ENCODE measurements at regions not wholly inside any gene's neighbourhood (a gene's known extent, or its start where the extent isn't known, plus 50 kb on each side); places are given as distances from the start of the nearest gene placed in this dataset.

DNA sequence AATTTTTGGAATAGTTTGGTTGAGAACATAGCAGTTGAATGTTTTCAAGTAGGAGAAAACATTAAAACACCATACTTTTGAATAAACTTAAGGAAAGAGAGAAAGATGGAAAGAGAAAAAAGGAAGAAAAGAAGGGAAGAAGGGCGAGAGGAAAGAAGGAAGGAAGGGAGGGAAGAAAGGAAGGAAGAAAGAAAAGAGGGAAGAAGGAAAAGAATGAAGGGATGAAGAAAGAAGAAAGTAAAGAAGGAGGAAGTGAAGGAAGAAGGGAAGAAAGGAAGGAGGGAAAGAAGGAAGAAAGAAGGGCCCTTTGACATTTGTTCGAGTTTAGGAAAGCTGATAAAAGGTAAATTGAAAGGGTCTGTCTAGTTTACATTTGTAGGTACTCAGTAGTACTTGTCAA is 482.7 kb downstream of the SIPA1L2 start:
- no peak overlapping the region for H3K23ac ChIP-seq (ENCODE audit: low read length in 2 of 2)
- no peak overlapping the region for H2AFZ ChIP-seq (ENCODE audit: low read depth, low read length)
- H3K79me1 ChIP-seq (replicated peaks; ENCODE audit: low read length, poor library complexity, severe bottlenecking), result no peaks in the 10 kb centered on the region
- no peak for DNase-seq
- H3K36me3 ChIP-seq (ENCODE audit: control insufficient read depth in 1 of 2, insufficient read depth in 2 of 2, low read depth in 1 of 2, low read length in 2 of 2), result no peaks in the 10 kb centered on the region
- H3K27ac ChIP-seq (ENCODE audit: low read length, poor library complexity, severe bottlenecking), result no peak overlapping the region
- no peak overlapping the region for H2AK5ac ChIP-seq (ENCODE audit: low read length, severe bottlenecking)
- H3K4ac ChIP-seq (ENCODE audit: low read depth in 1 of 2, low read length in 2 of 2), result no peak overlapping the region
- H4K91ac ChIP-seq (ENCODE audit: low read length), result no peak overlapping the region
- no peaks in the 10 kb centered on the region for H3K27me3 ChIP-seq (ENCODE audit: control insufficient read depth in 1 of 2, insufficient read depth in 1 of 2, low read length in 2 of 2)
- no peak overlapping the region for H2BK120ac ChIP-seq (ENCODE audit: low read depth, low read length)
- H2BK5ac ChIP-seq (ENCODE audit: low read depth, low read length, poor library complexity, severe bottlenecking), result no peak overlapping the region
- H3K4me3 ChIP-seq (ENCODE audit: insufficient read depth in 1 of 2, low read depth in 1 of 2, low read length in 2 of 2), result no peak overlapping the region
- no peak overlapping the region for H3K9ac ChIP-seq (ENCODE audit: low read length)
- H3K9me3 ChIP-seq (ENCODE audit: control insufficient read depth, low read length), result no peaks in the 10 kb centered on the region
- H3K18ac ChIP-seq (ENCODE audit: low read depth in 1 of 2, low read length in 2 of 2), result no peak overlapping the region
- no peak overlapping the region for H3K14ac ChIP-seq (ENCODE audit: low read length in 2 of 2)
- H2BK15ac ChIP-seq (ENCODE audit: low read depth, poor library complexity, severe bottlenecking), result no peak overlapping the region
- no peak overlapping the region for H4K8ac ChIP-seq (ENCODE audit: low read length)
- H3K4me1 ChIP-seq (ENCODE audit: control insufficient read depth, insufficient read depth, low read depth, low read length), result no peaks in the 10 kb centered on the region
- H2BK12ac ChIP-seq (ENCODE audit: low read length in 2 of 2), result no peak overlapping the region
- H3K4me2 ChIP-seq (ENCODE audit: low read length, poor library complexity, severe bottlenecking), result no peak overlapping the region
- WGBS, result 89% methylated on average over 2 of the region's 2 CpGs

DNA sequence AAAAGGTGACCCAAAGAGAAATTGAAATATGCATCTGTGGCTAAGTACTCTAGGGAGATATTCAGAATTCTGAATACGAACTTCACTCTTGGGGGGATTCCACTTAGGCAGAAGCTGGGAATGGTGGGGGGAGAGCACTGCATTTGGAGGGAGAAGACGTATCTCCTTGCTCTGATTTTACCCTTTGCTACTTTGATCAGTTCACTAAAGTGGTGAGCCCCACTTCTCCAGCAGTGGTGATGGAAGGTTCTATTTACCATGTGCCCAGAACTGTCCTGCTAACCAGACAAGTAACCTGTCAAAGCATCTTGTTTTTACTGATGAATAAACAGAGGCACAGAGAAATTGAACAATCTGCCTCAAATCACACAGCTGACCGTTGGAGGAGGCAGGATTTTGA is 483.4 kb downstream of the SIPA1L2 start:
- Histone ChIP-seq H3K27ac (ENCODE audit: low read length, poor library complexity, severe bottlenecking) (no peak overlapping the region), H4K8ac (ENCODE audit: low read length) (no peak overlapping the region), H3K36me3 (ENCODE audit: control insufficient read depth in 1 of 2, insufficient read depth in 2 of 2, low read depth in 1 of 2, low read length in 2 of 2) (no peaks in the 10 kb centered on the region), H3K9me3 (ENCODE audit: control insufficient read depth, low read length) (no peaks in the 10 kb centered on the region), H3K4me2 (ENCODE audit: low read length, poor library complexity, severe bottlenecking) (no peak overlapping the region), H3K27me3 (ENCODE audit: control insufficient read depth in 1 of 2, insufficient read depth in 1 of 2, low read length in 2 of 2) (no peaks in the 10 kb centered on the region), H4K91ac (ENCODE audit: low read length) (no peak overlapping the region), H2AK5ac (ENCODE audit: low read length, severe bottlenecking) (no peak overlapping the region), H3K18ac (ENCODE audit: low read depth in 1 of 2, low read length in 2 of 2) (no peak overlapping the region), H2BK5ac (ENCODE audit: low read depth, low read length, poor library complexity, severe bottlenecking) (no peak overlapping the region), H3K14ac (ENCODE audit: low read length in 2 of 2) (no peak overlapping the region), H3K4me1 (ENCODE audit: control insufficient read depth, insufficient read depth, low read depth, low read length) (no peaks in the 10 kb centered on the region), H3K4me3 (ENCODE audit: insufficient read depth in 1 of 2, low read depth in 1 of 2, low read length in 2 of 2) (no peak overlapping the region), H2AFZ (ENCODE audit: low read depth, low read length) (no peak overlapping the region), H2BK12ac (ENCODE audit: low read length in 2 of 2) (no peak overlapping the region), H3K23ac (ENCODE audit: low read length in 2 of 2) (no peak overlapping the region), H2BK15ac (ENCODE audit: low read depth, poor library complexity, severe bottlenecking) (no peak overlapping the region), H2BK120ac (ENCODE audit: low read depth, low read length) (no peak overlapping the region), H3K4ac (ENCODE audit: low read depth in 1 of 2, low read length in 2 of 2) (no peak overlapping the region), H3K79me1 (replicated peaks; ENCODE audit: low read length, poor library complexity, severe bottlenecking) (no peaks in the 10 kb centered on the region), H3K9ac (ENCODE audit: low read length) (no peak overlapping the region)
- no peak for DNase-seq
- 99% methylated on average over 3 of the region's 3 CpGs for WGBS

DNA sequence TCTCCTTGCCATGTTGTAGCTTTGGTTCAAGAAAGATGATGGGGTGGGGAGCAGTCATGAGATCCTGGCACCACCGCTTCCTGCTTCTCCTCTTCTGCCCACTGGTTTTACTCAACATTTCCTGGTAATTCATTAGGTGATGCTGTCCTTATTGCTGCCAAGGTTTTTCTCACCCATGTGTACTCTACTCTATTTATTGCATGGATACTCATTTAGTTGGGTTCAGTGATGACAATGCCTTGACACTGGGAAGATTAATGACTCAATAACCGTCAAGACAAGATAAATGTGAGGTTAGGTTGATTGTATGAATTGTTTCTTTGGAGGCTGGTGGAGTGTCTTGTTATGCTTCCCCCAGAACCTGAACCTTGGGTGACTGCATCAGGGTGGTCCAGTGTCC is 484.2 kb downstream of the SIPA1L2 start:
- Histone ChIP-seq H2BK5ac (ENCODE audit: low read depth, low read length, poor library complexity, severe bottlenecking) (no peak overlapping the region), H2BK120ac (ENCODE audit: low read depth, low read length) (no peak overlapping the region), H3K4me2 (ENCODE audit: low read length, poor library complexity, severe bottlenecking) (no peak overlapping the region), H3K27me3 (ENCODE audit: control insufficient read depth in 1 of 2, insufficient read depth in 1 of 2, low read length in 2 of 2) (no peaks in the 10 kb centered on the region), H2BK15ac (ENCODE audit: low read depth, poor library complexity, severe bottlenecking) (no peak overlapping the region), H3K4ac (ENCODE audit: low read depth in 1 of 2, low read length in 2 of 2) (no peak overlapping the region), H3K27ac (ENCODE audit: low read length, poor library complexity, severe bottlenecking) (no peak overlapping the region), H3K4me1 (ENCODE audit: control insufficient read depth, insufficient read depth, low read depth, low read length) (no peaks in the 10 kb centered on the region), H2BK12ac (ENCODE audit: low read length in 2 of 2) (no peak overlapping the region), H2AFZ (ENCODE audit: low read depth, low read length) (no peak overlapping the region), H3K18ac (ENCODE audit: low read depth in 1 of 2, low read length in 2 of 2) (no peak overlapping the region), H3K79me1 (replicated peaks; ENCODE audit: low read length, poor library complexity, severe bottlenecking) (no peaks in the 10 kb centered on the region), H3K9ac (ENCODE audit: low read length) (no peak overlapping the region), H4K91ac (ENCODE audit: low read length) (no peak overlapping the region), H3K4me3 (ENCODE audit: insufficient read depth in 1 of 2, low read depth in 1 of 2, low read length in 2 of 2) (no peak overlapping the region), H4K8ac (ENCODE audit: low read length) (no peak overlapping the region), H3K23ac (ENCODE audit: low read length in 2 of 2) (no peak overlapping the region), H3K14ac (ENCODE audit: low read length in 2 of 2) (peak overlapping the region in 1 of 2 experiments; percentile 75), H3K36me3 (ENCODE audit: control insufficient read depth in 1 of 2, insufficient read depth in 2 of 2, low read depth in 1 of 2, low read length in 2 of 2) (no peaks in the 10 kb centered on the region), H2AK5ac (ENCODE audit: low read length, severe bottlenecking) (no peak overlapping the region), H3K9me3 (ENCODE audit: control insufficient read depth, low read length) (no peaks in the 10 kb centered on the region)
- 59% methylated on average over 2 of the region's 2 CpGs for WGBS
- no peak for DNase-seq

DNA sequence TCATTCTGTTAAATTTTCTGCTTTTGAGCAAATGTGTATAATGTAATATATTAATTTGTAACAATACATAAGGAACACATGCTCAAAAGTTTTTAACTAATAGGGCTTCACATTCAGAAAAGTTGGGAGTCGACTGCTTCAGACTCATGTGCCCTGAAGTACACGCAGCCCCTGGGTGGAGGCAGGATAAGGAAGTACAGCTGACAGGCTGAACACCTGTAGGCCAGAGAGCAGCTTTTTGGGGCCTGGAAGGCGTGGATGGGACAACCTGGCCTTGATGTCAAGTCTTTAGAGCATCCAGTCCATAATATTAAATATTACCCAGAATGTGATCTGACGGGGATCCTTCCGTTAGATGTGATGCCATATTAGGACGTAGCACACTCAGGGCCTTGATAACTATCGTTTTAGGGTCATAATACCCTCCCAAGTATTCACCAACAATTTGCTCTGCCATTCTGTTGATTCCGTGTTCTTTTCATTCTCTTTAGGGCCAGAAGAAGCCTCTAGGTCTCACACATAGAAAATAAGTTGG is 485.2 kb downstream of the SIPA1L2 start:
- no peak overlapping the region for H4K91ac ChIP-seq (ENCODE audit: low read length)
- no peak overlapping the region for H3K9ac ChIP-seq (ENCODE audit: low read length)
- no peak overlapping the region for H3K4ac ChIP-seq (ENCODE audit: low read depth in 1 of 2, low read length in 2 of 2)
- no peak overlapping the region for H3K18ac ChIP-seq (ENCODE audit: low read depth in 1 of 2, low read length in 2 of 2)
- no peaks in the 10 kb centered on the region for H3K27me3 ChIP-seq (ENCODE audit: control insufficient read depth in 1 of 2, insufficient read depth in 1 of 2, low read length in 2 of 2)
- H2AK5ac ChIP-seq (ENCODE audit: low read length, severe bottlenecking), result no peak overlapping the region
- no peak overlapping the region for H2BK120ac ChIP-seq (ENCODE audit: low read depth, low read length)
- no peak overlapping the region for H3K4me3 ChIP-seq (ENCODE audit: insufficient read depth in 1 of 2, low read depth in 1 of 2, low read length in 2 of 2)
- WGBS, result 96% methylated on average over 8 of the region's 8 CpGs
- H3K27ac ChIP-seq (ENCODE audit: low read length, poor library complexity, severe bottlenecking), result no peak overlapping the region
- no peaks in the 10 kb centered on the region for H3K9me3 ChIP-seq (ENCODE audit: control insufficient read depth, low read length)
- H3K14ac ChIP-seq (ENCODE audit: low read length in 2 of 2), result no peak overlapping the region
- no peaks in the 10 kb centered on the region for H3K79me1 ChIP-seq (replicated peaks; ENCODE audit: low read length, poor library complexity, severe bottlenecking)
- no peak overlapping the region for H3K4me2 ChIP-seq (ENCODE audit: low read length, poor library complexity, severe bottlenecking)
- H3K36me3 ChIP-seq (ENCODE audit: control insufficient read depth in 1 of 2, insufficient read depth in 2 of 2, low read depth in 1 of 2, low read length in 2 of 2), result no peaks in the 10 kb centered on the region
- no peak overlapping the region for H4K8ac ChIP-seq (ENCODE audit: low read length)
- no peak overlapping the region for H2BK5ac ChIP-seq (ENCODE audit: low read depth, low read length, poor library complexity, severe bottlenecking)
- no peak for DNase-seq
- no peak overlapping the region for H3K23ac ChIP-seq (ENCODE audit: low read length in 2 of 2)
- no peak overlapping the region for H2AFZ ChIP-seq (ENCODE audit: low read depth, low read length)
- H2BK12ac ChIP-seq (ENCODE audit: low read length in 2 of 2), result no peak overlapping the region
- no peaks in the 10 kb centered on the region for H3K4me1 ChIP-seq (ENCODE audit: control insufficient read depth, insufficient read depth, low read depth, low read length)
- no peak overlapping the region for H2BK15ac ChIP-seq (ENCODE audit: low read depth, poor library complexity, severe bottlenecking)

Data from mesenchymal stem cell (in vitro differentiated cells and primary cell).